ENCODE measurements at regions not wholly inside any gene's neighbourhood (a gene's known extent, or its start where the extent isn't known, plus 50 kb on each side); places are given as distances from the start of the nearest gene placed in this dataset.

- Histone ChIP-seq H3K4me1 (ENCODE audit: insufficient read depth, insufficient read length) (no peaks in the 10 kb centered on the region), H3K36me3 (ENCODE audit: insufficient read depth, insufficient read length, low read length) (no peaks in the 10 kb centered on the region), H3K9me3 (ENCODE audit: insufficient read depth, low read length) (no peaks in the 10 kb centered on the region), H3K4me3 (ENCODE audit: insufficient read length, low read depth) (no peak overlapping the region), H3K27me3 (ENCODE audit: insufficient read depth, insufficient read length) (peaks cover 28% of the 10 kb centered on the region), H3K9ac (ENCODE audit: insufficient read length, low read depth) (no peak overlapping the region)
- no peak for TF ChIP-seq ZNF274 (IDR thresholded peaks at IDR 0.05; ENCODE audit: low read depth, low read length)
- no peak for TF ChIP-seq SUZ12 (IDR thresholded peaks at IDR 0.05; ENCODE audit: extremely low read depth, insufficient read depth, insufficient read length)
- no peak for TF ChIP-seq YY1 (IDR thresholded peaks at IDR 0.05; ENCODE audit: insufficient read depth, insufficient read length)
- DNase-seq (ENCODE audit: low read depth, low spot score), result no peak
Measured at GRCh38 chr18:37701967-37702366, 136.4 kb upstream of the CELF4 start.

GRCh38 chr18:37698508-37699040, 133.0 kb upstream of the CELF4 start:
- Histone ChIP-seq H3K4me3 (ENCODE audit: insufficient read length, low read depth) (no peak overlapping the region), H3K4me1 (ENCODE audit: insufficient read depth, insufficient read length) (no peaks in the 10 kb centered on the region), H3K9ac (ENCODE audit: insufficient read length, low read depth) (no peak overlapping the region), H3K36me3 (ENCODE audit: insufficient read depth, insufficient read length, low read length) (no peaks in the 10 kb centered on the region), H3K9me3 (ENCODE audit: insufficient read depth, low read length) (no peaks in the 10 kb centered on the region), H3K27me3 (ENCODE audit: insufficient read depth, insufficient read length) (peaks cover 37% of the 10 kb centered on the region)
- no peak for TF ChIP-seq YY1 (IDR thresholded peaks at IDR 0.05; ENCODE audit: insufficient read depth, insufficient read length)
- TF ChIP-seq SUZ12 (IDR thresholded peaks at IDR 0.05; ENCODE audit: extremely low read depth, insufficient read depth, insufficient read length), result no peak
- no peak for TF ChIP-seq ZNF274 (IDR thresholded peaks at IDR 0.05; ENCODE audit: low read depth, low read length)
- DNase-seq (ENCODE audit: low read depth, low spot score), result peak; percentile 27

GRCh38 chr18:37694516-37694915, 128.9 kb upstream of the CELF4 start:
- no peak overlapping the region for H3K9ac ChIP-seq (ENCODE audit: insufficient read length, low read depth)
- TF ChIP-seq ZNF274 (IDR thresholded peaks at IDR 0.05; ENCODE audit: low read depth, low read length) (no peak), YY1 (IDR thresholded peaks at IDR 0.05; ENCODE audit: insufficient read depth, insufficient read length) (no peak), SUZ12 (IDR thresholded peaks at IDR 0.05; ENCODE audit: extremely low read depth, insufficient read depth, insufficient read length) (no peak)
- no peak for DNase-seq (ENCODE audit: low read depth, low spot score)
- no peak overlapping the region for H3K4me3 ChIP-seq (ENCODE audit: insufficient read length, low read depth)
- peaks cover 16% of the 10 kb centered on the region for H3K27me3 ChIP-seq (ENCODE audit: insufficient read depth, insufficient read length)
- H3K4me1 ChIP-seq (ENCODE audit: insufficient read depth, insufficient read length), result no peaks in the 10 kb centered on the region
- H3K9me3 ChIP-seq (ENCODE audit: insufficient read depth, low read length), result no peaks in the 10 kb centered on the region
- H3K36me3 ChIP-seq (ENCODE audit: insufficient read depth, insufficient read length, low read length), result no peaks in the 10 kb centered on the region

- H3K36me3 ChIP-seq (ENCODE audit: insufficient read depth, insufficient read length, low read length), result no peaks in the 10 kb centered on the region
- H3K4me1 ChIP-seq (ENCODE audit: insufficient read depth, insufficient read length), result no peaks in the 10 kb centered on the region
- no peaks in the 10 kb centered on the region for H3K9me3 ChIP-seq (ENCODE audit: insufficient read depth, low read length)
- H3K27me3 ChIP-seq (ENCODE audit: insufficient read depth, insufficient read length), result peaks cover 5% of the 10 kb centered on the region
- no peak overlapping the region for H3K4me3 ChIP-seq (ENCODE audit: insufficient read length, low read depth)
- H3K9ac ChIP-seq (ENCODE audit: insufficient read length, low read depth), result no peak overlapping the region
- no peak for TF ChIP-seq SUZ12 (IDR thresholded peaks at IDR 0.05; ENCODE audit: extremely low read depth, insufficient read depth, insufficient read length)
- no peak for TF ChIP-seq YY1 (IDR thresholded peaks at IDR 0.05; ENCODE audit: insufficient read depth, insufficient read length)
- DNase-seq (ENCODE audit: low read depth, low spot score), result no peak
Measured at GRCh38 chr18:37691162-37691561, 125.6 kb upstream of the CELF4 start.

DNA sequence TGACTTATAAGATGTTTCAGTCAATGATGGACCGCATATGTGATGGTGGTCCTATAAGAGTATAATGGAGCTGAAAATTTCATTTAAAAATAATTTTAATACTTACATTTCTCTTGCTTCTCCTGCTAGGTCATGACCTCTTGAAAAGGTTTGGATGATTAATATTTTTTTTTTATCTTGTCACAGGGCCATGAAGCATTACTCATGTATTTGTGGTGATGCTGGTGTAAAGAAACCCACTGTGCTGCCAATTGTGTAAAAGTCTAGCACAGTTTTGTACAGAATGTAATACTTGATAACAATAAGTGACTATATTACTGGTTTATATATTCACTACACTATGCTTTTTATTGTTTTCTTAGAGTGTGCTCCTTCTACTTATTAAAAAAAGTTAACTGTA, 124.2 kb upstream of the CELF4 start:
- no peak overlapping the region for H3K4me3 ChIP-seq (ENCODE audit: insufficient read length, low read depth)
- no peaks in the 10 kb centered on the region for H3K27me3 ChIP-seq (ENCODE audit: insufficient read depth, insufficient read length)
- no peaks in the 10 kb centered on the region for H3K4me1 ChIP-seq (ENCODE audit: insufficient read depth, insufficient read length)
- H3K9ac ChIP-seq (ENCODE audit: insufficient read length, low read depth), result no peak overlapping the region
- no peak for TF ChIP-seq YY1 (IDR thresholded peaks at IDR 0.05; ENCODE audit: insufficient read depth, insufficient read length)
- TF ChIP-seq SUZ12 (IDR thresholded peaks at IDR 0.05; ENCODE audit: extremely low read depth, insufficient read depth, insufficient read length), result no peak
- TF ChIP-seq ZNF274 (IDR thresholded peaks at IDR 0.05; ENCODE audit: low read depth, low read length), result no peak
- DNase-seq (ENCODE audit: low read depth, low spot score), result no peak
- no peaks in the 10 kb centered on the region for H3K36me3 ChIP-seq (ENCODE audit: insufficient read depth, insufficient read length, low read length)
- no peaks in the 10 kb centered on the region for H3K9me3 ChIP-seq (ENCODE audit: insufficient read depth, low read length)

GRCh38 chr18:37684590-37684989, 119.0 kb upstream of the CELF4 start:
- no peaks in the 10 kb centered on the region for H3K27me3 ChIP-seq (ENCODE audit: insufficient read depth, insufficient read length)
- DNase-seq (ENCODE audit: low read depth, low spot score), result no peak

GRCh38 chr18:37684183-37684582, 118.6 kb upstream of the CELF4 start:
- Histone ChIP-seq H3K36me3 (ENCODE audit: insufficient read depth, insufficient read length, low read length) (no peaks in the 10 kb centered on the region), H3K4me3 (ENCODE audit: insufficient read length, low read depth) (no peak overlapping the region), H3K9ac (ENCODE audit: insufficient read length, low read depth) (no peak overlapping the region), H3K9me3 (ENCODE audit: insufficient read depth, low read length) (no peaks in the 10 kb centered on the region), H3K4me1 (ENCODE audit: insufficient read depth, insufficient read length) (no peaks in the 10 kb centered on the region), H3K27me3 (ENCODE audit: insufficient read depth, insufficient read length) (no peaks in the 10 kb centered on the region)
- DNase-seq (ENCODE audit: low read depth, low spot score), result no peak
- TF ChIP-seq ZNF274 (IDR thresholded peaks at IDR 0.05; ENCODE audit: low read depth, low read length) (no peak), YY1 (IDR thresholded peaks at IDR 0.05; ENCODE audit: insufficient read depth, insufficient read length) (no peak), SUZ12 (IDR thresholded peaks at IDR 0.05; ENCODE audit: extremely low read depth, insufficient read depth, insufficient read length) (no peak)

More at GRCh38 chr18:37684590-37684989, 119.0 kb upstream of the CELF4 start:
- no peaks in the 10 kb centered on the region for H3K9me3 ChIP-seq (ENCODE audit: insufficient read depth, low read length)
- no peaks in the 10 kb centered on the region for H3K36me3 ChIP-seq (ENCODE audit: insufficient read depth, insufficient read length, low read length)
- H3K4me3 ChIP-seq (ENCODE audit: insufficient read length, low read depth), result no peak overlapping the region
- H3K9ac ChIP-seq (ENCODE audit: insufficient read length, low read depth), result no peak overlapping the region
- H3K4me1 ChIP-seq (ENCODE audit: insufficient read depth, insufficient read length), result no peaks in the 10 kb centered on the region
- TF ChIP-seq ZNF274 (IDR thresholded peaks at IDR 0.05; ENCODE audit: low read depth, low read length) (no peak), SUZ12 (IDR thresholded peaks at IDR 0.05; ENCODE audit: extremely low read depth, insufficient read depth, insufficient read length) (no peak), YY1 (IDR thresholded peaks at IDR 0.05; ENCODE audit: insufficient read depth, insufficient read length) (no peak)

All from NT2/D1 (cell line).